NCI-H128 (cell line): ENCODE measurements at regions not wholly inside any gene's neighbourhood (a gene's known extent, or its start where the extent isn't known, plus 50 kb on each side); places are given as distances from the start of the nearest gene placed in this dataset.
"Not testable (repeated sequence)": the region's sequence is repeated elsewhere in the genome, so short reads cannot be mapped to it uniquely, and the experiment has no call there.

Experiments used
- DNase-seq: peaks from one replicate; lab custom pipeline; 2025; ENCODE audit not compliant: unreplicated experiment; lab: John Stamatoyannopoulos, UW

GRCh38 chr5:174612686-174613085 lies 111.7 kb upstream of the MSX2 start:
- no peak for DNase-seq

GRCh38 chr5:174614500-174615135 lies 109.8 kb upstream of the MSX2 start:
- DNase-seq: no peak

GRCh38 chr5:174616036-174616435 lies 108.3 kb upstream of the MSX2 start:
- no peak for DNase-seq

GRCh38 chr5:174617285-174617684 lies 107.1 kb upstream of the MSX2 start:
- no peak for DNase-seq

DNA sequence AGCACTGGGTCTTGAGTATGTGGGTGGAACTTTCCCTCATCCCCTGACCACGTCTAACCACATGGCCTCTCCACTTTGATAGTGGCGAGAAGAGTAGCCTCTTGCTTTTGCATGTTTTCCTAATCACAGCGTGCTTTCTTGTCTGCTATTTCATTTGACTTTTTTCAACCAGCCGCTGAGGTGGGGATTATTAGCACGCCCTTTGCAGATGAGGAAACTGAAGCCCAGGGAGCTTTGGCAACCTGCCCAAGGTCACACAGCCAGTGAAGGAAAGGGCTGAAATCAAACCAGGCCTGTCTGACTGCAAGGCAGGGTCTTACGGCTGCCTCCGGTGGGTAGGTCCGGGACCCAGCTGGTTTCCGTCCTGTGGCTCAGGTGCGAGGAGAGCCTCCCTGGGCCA lies 106.5 kb upstream of the MSX2 start:
- DNase-seq: no peak

- DNase-seq: no peak
Observed at GRCh38 chr5:174618589-174618988, 105.8 kb upstream of the MSX2 start.

DNA sequence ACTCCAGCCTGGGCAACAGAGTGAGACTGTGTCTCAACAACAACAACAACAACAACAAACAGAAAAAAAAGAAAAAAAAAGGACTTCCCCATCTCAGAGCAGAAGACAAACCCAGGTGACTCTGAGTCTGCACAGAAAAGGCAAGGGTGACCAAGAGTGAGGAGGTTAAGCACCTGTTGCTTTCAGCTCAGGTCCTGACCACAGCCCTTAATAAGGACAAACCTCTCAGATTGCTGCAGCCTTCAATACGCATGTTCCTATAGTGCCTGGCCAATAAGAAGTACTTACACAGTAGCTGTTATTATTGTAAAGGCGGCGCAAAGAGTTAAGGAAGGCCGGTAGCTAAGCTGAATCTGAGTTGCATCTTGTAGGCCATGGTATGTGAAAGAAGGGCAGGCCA lies 102.3 kb upstream of the MSX2 start:
- no peak for DNase-seq

- no peak for DNase-seq
Observed at GRCh38 chr5:174623018-174623417, 101.4 kb upstream of the MSX2 start.

- peak; percentile 9 for DNase-seq
Observed at GRCh38 chr5:174623433-174624019, 100.9 kb upstream of the MSX2 start.

DNA sequence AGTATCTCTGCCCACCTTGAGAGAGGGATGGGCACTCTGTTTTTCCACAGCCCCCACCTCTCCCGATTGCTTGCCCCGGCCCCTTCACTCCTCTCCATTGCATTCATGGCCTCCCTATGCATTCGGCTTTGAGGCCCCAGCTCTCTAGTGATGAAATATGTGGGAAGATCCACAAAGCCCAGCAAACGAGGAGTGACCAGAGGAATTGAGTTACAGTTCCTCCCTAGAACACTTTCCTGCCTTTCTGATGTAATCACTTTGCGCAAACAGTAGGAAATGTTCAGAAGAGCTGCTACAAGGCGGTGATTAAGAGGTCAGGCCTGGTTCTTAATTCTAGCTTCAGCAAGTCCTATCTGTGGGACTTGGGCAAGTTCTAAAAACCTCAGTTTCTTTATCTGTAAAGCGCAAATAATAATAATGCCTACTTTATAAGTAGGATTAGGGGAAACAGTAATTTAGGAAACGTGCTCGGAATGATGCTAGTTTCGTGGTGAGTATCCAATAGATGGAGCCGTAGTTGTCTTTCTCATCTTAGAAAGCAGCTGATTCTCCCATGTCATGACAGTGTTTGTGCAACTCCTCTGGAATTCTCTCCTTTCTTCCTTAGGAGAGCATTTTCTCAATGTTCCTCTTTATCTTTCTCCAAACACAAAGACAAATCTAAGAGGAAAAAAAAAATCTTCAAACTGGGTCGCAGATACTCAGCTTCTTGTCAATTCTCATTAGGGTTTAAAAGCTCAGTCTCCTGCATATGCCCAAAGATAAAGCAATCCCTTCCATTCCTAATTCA lies 99.5 kb upstream of the MSX2 start:
- no peak for DNase-seq

GRCh38 chr5:174625591-174626350 lies 98.6 kb upstream of the MSX2 start:
- no peak for DNase-seq

DNA sequence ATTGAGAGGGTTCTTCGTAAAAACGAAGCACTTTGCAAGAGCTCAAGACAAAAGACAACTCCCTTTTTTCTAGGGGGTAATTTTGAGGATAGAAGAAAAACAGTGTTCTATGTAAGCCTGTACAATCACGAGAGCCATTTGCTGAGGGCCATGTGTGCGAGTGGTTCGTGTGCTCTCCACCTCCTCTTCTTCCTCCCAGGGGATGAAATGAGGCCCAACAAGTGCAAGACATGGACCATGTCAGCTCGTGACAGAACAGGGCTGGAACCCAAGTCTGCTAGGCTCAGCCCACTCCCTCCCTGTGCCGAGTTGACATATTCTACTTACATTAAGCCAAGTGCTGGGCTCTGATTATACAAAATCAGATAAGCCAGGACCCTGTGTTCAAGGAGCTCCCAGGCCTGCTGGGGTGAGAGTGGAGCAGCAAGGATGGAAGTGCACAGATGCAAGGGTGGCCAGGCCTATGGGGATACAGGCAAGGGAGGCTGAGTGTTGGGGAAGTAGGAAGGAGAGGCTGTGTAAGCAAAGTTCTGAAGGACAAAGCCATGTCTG lies 97.9 kb upstream of the MSX2 start:
- no peak for DNase-seq

GRCh38 chr5:174636094-174636493 lies 88.3 kb upstream of the MSX2 start:
- DNase-seq: no peak

- DNase-seq: no peak
Observed at GRCh38 chr5:174642816-174643405, 81.5 kb upstream of the MSX2 start.

GRCh38 chr5:174644436-174644835 lies 79.9 kb upstream of the MSX2 start:
- no peak for DNase-seq

- no peak for DNase-seq
Observed at GRCh38 chr5:174644923-174645322, 79.5 kb upstream of the MSX2 start.

GRCh38 chr5:174645677-174646076 lies 78.7 kb upstream of the MSX2 start:
- no peak for DNase-seq

- DNase-seq: not testable (repeated sequence)
Observed at GRCh38 chr5:174648618-174649017, 75.8 kb upstream of the MSX2 start.

- DNase-seq: no peak
Observed at GRCh38 chr5:174649391-174649790, 75.0 kb upstream of the MSX2 start.

- no peak for DNase-seq
Observed at GRCh38 chr5:174654442-174654841, 69.9 kb upstream of the MSX2 start.

DNA sequence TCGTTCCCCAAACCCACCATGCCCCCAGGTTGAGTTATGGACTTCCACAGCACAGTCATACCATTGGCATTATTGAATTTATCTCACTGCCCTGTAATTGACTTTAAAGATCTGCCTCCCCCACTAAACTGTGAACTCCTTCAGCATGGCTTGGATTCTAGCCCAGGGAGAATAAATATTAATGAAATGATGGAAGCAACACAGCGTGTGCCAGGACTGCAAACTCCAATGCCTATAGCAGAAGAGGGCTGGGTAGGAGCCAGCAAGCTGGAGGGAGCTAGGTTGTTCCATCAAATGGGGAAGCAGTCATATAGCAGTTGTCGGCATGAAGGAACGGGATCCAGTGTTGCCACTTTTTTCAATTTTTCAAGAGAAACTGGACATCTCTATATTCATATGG lies 69.0 kb upstream of the MSX2 start:
- no peak for DNase-seq
